Nephron (organoid): ENCODE measurements at regions not wholly inside any gene's neighbourhood (a gene's known extent, or its start where the extent isn't known, plus 50 kb on each side); places are given as distances from the start of the nearest gene placed in this dataset.

ENCODE experiments used
- H3K27ac Mint-ChIP-seq, 3 experiments: 2 replicates each; pipeline ENCODE4 v1.8.0; 2020; ENCODE audit warnings: mixed read lengths in 3 of 3, mild to moderate bottlenecking in 2 of 3, moderate library complexity in 1 of 3
- H3K27me3 Mint-ChIP-seq: 2 replicates; pipeline ENCODE4 v1.8.0; 2021; ENCODE audit warnings: low read depth, mild to moderate bottlenecking, moderate library complexity, mixed read lengths
- H3K36me3 Mint-ChIP-seq: 2 replicates; pipeline ENCODE4 v1.8.0; 2020; ENCODE audit warnings: low read depth, mixed read lengths
- H3K4me1 Mint-ChIP-seq: 2 replicates; pipeline ENCODE4 v1.8.0; 2020; ENCODE audit warnings: mixed read lengths
- H3K4me3 Mint-ChIP-seq, 3 experiments: 2 replicates each; pipeline ENCODE4 v1.8.0; 2020; ENCODE audit warnings: mild to moderate bottlenecking in 3 of 3, mixed read lengths in 3 of 3, moderate library complexity in 2 of 3
- H3K9me3 Mint-ChIP-seq: 2 replicates; pipeline ENCODE4 v1.8.0; 2020; ENCODE audit warnings: mixed read lengths
- TF ChIP-seq, protein P1 (sequence below), 3 experiments: fragments of 200-600 bp; sonication (generic); IDR thresholded peaks; one replicate each; pipeline ENCODE4 v1.5.0; 2021; ENCODE audit warnings: antibody characterized with exemption in 3 of 3; ENCODE audit not compliant: unreplicated experiment in 3 of 3

DNA sequence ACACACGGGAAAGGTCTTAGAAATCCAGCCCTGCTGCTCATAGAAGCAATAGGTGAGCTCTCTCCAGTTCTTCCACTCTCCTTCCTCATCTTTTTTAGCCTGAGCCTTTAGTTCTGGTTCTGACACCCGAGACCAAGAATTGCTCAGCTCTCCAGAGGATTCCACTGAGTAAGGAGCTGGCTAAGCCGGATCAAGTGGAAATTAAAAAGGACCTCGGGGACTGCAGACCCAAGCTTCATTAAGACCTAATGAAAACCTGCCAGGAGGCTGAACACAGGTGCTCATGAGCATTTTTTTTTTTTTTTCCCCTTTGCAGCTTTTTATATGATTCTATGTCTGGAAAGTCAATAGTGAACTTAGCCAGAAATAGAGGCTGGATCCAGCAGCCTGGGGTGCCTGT lies 1176.0 kb upstream of the AUTS2 start:
- H3K9me3 Mint-ChIP-seq, result peaks cover 4% of the 10 kb centered on the region
- no peak overlapping the region for H3K4me3 Mint-ChIP-seq
- H3K27me3 Mint-ChIP-seq, result peaks cover 21% of the 10 kb centered on the region
- TF ChIP-seq, protein P1, sequence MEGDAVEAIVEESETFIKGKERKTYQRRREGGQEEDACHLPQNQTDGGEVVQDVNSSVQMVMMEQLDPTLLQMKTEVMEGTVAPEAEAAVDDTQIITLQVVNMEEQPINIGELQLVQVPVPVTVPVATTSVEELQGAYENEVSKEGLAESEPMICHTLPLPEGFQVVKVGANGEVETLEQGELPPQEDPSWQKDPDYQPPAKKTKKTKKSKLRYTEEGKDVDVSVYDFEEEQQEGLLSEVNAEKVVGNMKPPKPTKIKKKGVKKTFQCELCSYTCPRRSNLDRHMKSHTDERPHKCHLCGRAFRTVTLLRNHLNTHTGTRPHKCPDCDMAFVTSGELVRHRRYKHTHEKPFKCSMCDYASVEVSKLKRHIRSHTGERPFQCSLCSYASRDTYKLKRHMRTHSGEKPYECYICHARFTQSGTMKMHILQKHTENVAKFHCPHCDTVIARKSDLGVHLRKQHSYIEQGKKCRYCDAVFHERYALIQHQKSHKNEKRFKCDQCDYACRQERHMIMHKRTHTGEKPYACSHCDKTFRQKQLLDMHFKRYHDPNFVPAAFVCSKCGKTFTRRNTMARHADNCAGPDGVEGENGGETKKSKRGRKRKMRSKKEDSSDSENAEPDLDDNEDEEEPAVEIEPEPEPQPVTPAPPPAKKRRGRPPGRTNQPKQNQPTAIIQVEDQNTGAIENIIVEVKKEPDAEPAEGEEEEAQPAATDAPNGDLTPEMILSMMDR (IDR thresholded peaks at IDR 0.05; ENCODE audit: unreplicated experiment in 3 of 3), result no peak
- H3K4me1 Mint-ChIP-seq, result peaks cover 6% of the 10 kb centered on the region
- H3K27ac Mint-ChIP-seq, result peak overlapping the region in 1 of 3 experiments; percentile 27
- no peaks in the 10 kb centered on the region for H3K36me3 Mint-ChIP-seq

DNA sequence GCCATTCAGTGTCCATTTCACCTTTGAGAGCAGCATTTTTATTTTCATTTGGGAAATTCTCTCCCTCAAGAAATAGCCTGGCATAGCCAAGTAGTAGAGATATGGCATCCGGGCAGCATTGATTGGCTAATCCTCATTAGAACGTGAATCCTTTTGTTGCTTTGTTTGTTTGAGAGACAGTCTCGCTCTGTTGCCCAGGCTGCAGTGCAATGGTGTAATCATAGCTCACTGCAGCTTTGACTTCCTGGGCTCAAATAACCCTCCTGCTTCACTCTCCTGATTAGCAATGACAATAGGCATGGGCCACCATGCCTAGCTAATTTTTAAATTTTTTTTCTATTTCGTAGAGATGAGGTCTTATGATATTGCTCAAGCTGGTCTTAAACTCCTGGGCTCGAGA lies 1174.9 kb upstream of the AUTS2 start:
- Mint-ChIP-seq H3K27me3 (peaks cover 27% of the 10 kb centered on the region), H3K36me3 (no peaks in the 10 kb centered on the region), H3K4me3 (no peak overlapping the region), H3K27ac (peak overlapping the region in 1 of 3 experiments; percentile 83), H3K9me3 (no peaks in the 10 kb centered on the region), H3K4me1 (peaks cover 6% of the 10 kb centered on the region)
- TF ChIP-seq, protein P1 (IDR thresholded peaks at IDR 0.05; ENCODE audit: unreplicated experiment in 3 of 3), result no peak

DNA sequence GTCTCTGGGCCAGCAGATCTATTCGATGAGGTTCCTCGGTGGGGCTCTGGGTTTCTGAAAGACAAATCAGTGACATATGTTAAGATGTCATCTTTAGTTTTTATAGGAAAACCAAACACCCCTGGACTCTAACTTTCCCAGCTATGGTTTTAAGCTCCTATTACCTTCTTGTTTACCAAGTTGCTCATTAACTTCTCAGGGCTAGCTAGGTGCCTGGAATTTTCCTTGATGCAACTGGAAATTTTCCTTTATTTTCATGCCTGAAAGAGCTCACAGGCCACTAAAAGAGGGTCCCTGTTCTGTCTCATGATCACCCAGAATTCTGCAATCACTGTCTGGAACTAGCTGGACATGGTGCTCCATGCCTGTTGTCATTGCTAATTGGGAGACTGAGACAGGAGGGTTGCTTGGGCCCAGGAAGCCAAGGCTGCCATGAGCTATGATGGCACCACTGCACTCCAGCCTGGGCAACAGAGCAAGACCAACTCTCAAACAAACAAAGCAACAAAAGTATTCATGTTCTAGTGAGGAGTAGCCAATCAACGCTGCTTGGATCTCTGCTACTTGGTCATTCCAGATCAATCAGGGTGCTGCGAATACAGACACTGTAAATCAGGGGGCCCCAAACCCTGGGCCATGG lies 1173.5 kb upstream of the AUTS2 start:
- peaks cover 6% of the 10 kb centered on the region for H3K4me1 Mint-ChIP-seq
- H3K36me3 Mint-ChIP-seq, result no peaks in the 10 kb centered on the region
- no peaks in the 10 kb centered on the region for H3K9me3 Mint-ChIP-seq
- H3K27me3 Mint-ChIP-seq, result peaks cover 28% of the 10 kb centered on the region
- peak overlapping the region; percentile 74 to 83 (median 75) for H3K27ac Mint-ChIP-seq
- no peak overlapping the region for H3K4me3 Mint-ChIP-seq
- TF ChIP-seq, protein P1 (IDR thresholded peaks at IDR 0.05; ENCODE audit: unreplicated experiment in 3 of 3), result no peak

DNA sequence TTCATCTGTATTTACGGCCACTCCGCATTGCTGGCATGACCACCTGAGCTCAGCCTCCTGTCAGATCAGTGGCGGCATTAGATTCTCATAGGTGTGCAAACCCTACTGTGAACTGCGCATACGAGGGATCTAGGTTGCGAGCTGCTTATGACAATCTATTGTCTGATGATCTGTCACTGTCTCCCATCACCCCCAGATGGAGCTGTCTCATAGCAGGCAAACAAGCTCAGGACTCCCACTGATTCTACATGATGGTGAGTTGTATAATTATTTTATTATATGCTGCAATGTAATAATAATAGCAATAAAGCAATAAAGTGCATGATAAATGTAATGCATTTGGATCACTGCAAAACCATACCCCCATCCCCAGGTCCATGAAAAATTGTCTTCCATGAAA lies 1172.9 kb upstream of the AUTS2 start:
- no peak overlapping the region for H3K4me3 Mint-ChIP-seq
- TF ChIP-seq, protein P1 (IDR thresholded peaks at IDR 0.05; ENCODE audit: unreplicated experiment in 3 of 3), result peak; percentile 11 to 16 (median 15)
- peak overlapping the region; percentile 74 to 83 (median 75) for H3K27ac Mint-ChIP-seq
- H3K27me3 Mint-ChIP-seq, result peaks cover 28% of the 10 kb centered on the region
- no peaks in the 10 kb centered on the region for H3K36me3 Mint-ChIP-seq
- no peaks in the 10 kb centered on the region for H3K9me3 Mint-ChIP-seq
- H3K4me1 Mint-ChIP-seq, result peaks cover 6% of the 10 kb centered on the region

DNA sequence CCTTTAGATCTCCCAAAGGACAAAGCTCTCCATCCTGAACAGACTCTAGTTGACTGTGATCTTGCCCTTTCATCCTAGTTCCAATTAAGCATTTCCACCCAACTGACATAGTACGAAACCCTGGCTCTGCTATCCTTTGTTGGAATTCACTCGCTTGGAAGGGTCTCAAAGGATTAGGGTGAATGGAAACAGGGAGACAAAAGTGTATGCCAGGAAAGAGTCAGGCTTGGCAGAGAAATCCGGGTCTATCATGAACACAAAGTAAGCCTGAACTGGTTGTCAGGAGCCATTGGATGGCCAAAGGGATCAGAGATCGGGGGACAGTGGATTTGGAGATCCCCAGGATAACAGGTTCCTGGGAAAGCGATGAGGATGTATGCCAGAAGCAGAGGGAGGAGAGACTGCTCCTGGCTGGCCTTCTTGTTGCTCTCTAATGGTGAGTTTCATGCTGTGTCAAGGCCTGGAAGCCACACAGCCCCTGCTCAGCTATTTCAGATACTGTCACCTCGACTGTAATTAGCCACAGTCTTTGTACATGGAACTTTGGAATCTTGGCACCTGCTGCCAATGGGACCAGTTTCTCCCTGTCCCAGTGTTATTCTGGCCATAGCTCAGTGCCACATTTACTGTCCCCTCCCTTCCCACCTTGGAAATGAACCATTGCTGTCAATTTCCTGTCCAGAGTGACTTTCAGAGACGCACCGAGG lies 1168.7 kb upstream of the AUTS2 start:
- no peak overlapping the region for H3K27ac Mint-ChIP-seq

More for the DNA sequence above, 1168.7 kb upstream of the AUTS2 start:
- Mint-ChIP-seq H3K27me3 (peaks cover 30% of the 10 kb centered on the region), H3K9me3 (peaks cover 3% of the 10 kb centered on the region), H3K36me3 (no peaks in the 10 kb centered on the region), H3K4me1 (peaks cover 14% of the 10 kb centered on the region), H3K4me3 (no peak overlapping the region)
- TF ChIP-seq, protein P1 (IDR thresholded peaks at IDR 0.05; ENCODE audit: unreplicated experiment in 3 of 3), result no peak
